Fibroblast of lung (primary cell): ENCODE measurements at regions not wholly inside any gene's neighbourhood (a gene's known extent, or its start where the extent isn't known, plus 50 kb on each side); places are given as distances from the start of the nearest gene placed in this dataset.

Source experiments
- DNase-seq, 2 donors: peaks; one replicate each; pipeline versions ENCODE4 v3.0.0 to v3.0.0-alpha.2; 2010; ENCODE audit warnings: low read depth in 2 of 2
- H2AFZ ChIP-seq: 2 replicates; pipeline ENCODE4 v1.5.1; 2012; ENCODE audit warnings: low read length, control low read depth, inconsistent platforms
- H3K27ac ChIP-seq: 2 replicates; pipeline ENCODE4 v1.5.1; 2011; ENCODE audit warnings: low read length, control low read depth; ENCODE audit not compliant: insufficient read depth
- H3K27me3 ChIP-seq: 2 replicates; pipeline ENCODE4 v1.5.1; 2011; ENCODE audit warnings: mild to moderate bottlenecking, low read length; ENCODE audit not compliant: control insufficient read depth, insufficient read depth
- H3K36me3 ChIP-seq: 2 replicates; pipeline ENCODE4 v1.5.1; 2011; ENCODE audit warnings: low read length; ENCODE audit not compliant: control insufficient read depth, insufficient read depth
- H3K4me1 ChIP-seq: 2 replicates; pipeline ENCODE4 v1.5.1; 2011; ENCODE audit warnings: low read length; ENCODE audit not compliant: control insufficient read depth, insufficient read depth; ENCODE audit errors: extremely low read depth
- H3K4me2 ChIP-seq: 2 replicates; pipeline ENCODE4 v1.5.1; 2011; ENCODE audit warnings: low read length, control low read depth; ENCODE audit not compliant: insufficient read depth; ENCODE audit errors: extremely low read depth
- H3K4me3 ChIP-seq, 4 experiments: fragments of 200-600 bp in 1 of 4; sonication (generic) in 1 of 4; replicated peaks in 1 of 4; 2 replicates each; pipeline ENCODE4 v1.5.1; 2011 to 2016; ENCODE audit warnings: low read length in 4 of 4, low read depth in 3 of 4, mild to moderate bottlenecking in 3 of 4, control low read depth in 2 of 4, inconsistent platforms in 1 of 4, mixed read lengths in 1 of 4; ENCODE audit not compliant: insufficient read depth in 1 of 4; ENCODE audit errors: control extremely low read depth in 1 of 4
- H3K79me2 ChIP-seq: 2 replicates; pipeline ENCODE4 v1.5.1; 2012; ENCODE audit warnings: mild to moderate bottlenecking, low read length, inconsistent platforms; ENCODE audit not compliant: control insufficient read depth, insufficient read depth
- H3K9ac ChIP-seq: 2 replicates; pipeline ENCODE4 v1.5.1; 2011; ENCODE audit warnings: mild to moderate bottlenecking, low read length, control low read depth; ENCODE audit not compliant: insufficient read depth
- H3K9me3 ChIP-seq: 2 replicates; pipeline ENCODE4 v1.5.1; 2012; ENCODE audit warnings: low read depth, low read length; ENCODE audit not compliant: control insufficient read depth, insufficient read depth
- H4K20me1 ChIP-seq: 2 replicates; pipeline ENCODE4 v1.5.1; 2011; ENCODE audit warnings: low read length; ENCODE audit not compliant: control insufficient read depth, insufficient read depth; ENCODE audit errors: extremely low read depth
- EZH2 ChIP-seq: IDR thresholded peaks from 2 replicates; pipeline ENCODE4 v1.5.1; 2012; ENCODE audit warnings: low read length, control low read depth, mild to moderate bottlenecking; ENCODE audit errors: missing control alignments
- TF ChIP-seq, protein P1 (sequence below), 2 donors: IDR thresholded peaks in 1 of 2; conservative IDR thresholded peaks in 1 of 2; 1 replicate in 1 of 2; 2 replicates in 1 of 2; pipeline ENCODE4 v1.5.1; 2011 to 2012; ENCODE audit warnings: low read length in 2 of 2, control low read depth in 1 of 2, inconsistent platforms in 1 of 2, low read depth in 1 of 2, mild to moderate bottlenecking in 1 of 2

DNA sequence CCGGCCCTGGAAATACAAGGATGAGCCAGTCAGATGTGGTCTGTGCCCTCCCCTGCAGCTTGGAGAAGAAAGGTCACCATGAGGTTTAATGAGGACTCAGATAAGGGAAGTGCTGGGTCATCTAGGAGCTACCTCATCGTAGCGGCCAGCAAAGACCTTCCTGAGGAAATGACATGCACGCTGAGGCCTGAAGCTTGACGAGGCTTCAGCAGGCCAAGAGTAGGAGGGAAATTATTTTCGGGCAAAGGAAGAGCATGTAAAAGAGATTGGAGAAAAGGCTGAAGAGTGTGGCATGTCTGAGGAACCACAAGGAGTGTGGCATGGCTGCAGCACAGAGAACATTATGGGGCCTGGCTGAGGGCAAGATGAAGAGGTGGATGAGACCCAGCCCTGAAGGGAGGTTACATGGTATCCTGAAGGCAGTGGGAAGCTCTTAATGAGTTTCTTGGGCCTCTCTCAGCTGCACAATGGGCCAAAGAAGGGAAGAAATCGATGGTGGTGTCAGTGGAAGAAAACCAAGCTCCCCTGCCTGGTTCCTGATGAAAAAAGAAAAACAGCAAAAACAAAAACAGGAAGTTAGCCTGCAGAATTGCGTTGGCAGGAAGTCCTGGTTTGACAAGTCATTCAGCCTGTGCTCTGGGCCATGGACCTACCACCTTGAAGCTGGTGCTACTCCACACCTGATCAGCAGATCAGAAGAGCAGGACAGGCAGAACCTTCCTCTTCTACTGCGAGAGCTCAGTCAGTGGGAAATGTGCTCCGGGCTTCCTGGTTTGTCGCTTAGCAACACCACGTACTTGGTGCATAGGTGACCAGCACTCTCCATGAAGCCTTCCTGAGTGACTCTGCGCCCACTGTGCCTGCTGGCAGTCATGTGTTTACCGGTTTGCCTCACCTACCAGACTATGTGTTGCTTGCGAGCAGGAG is 134.5 kb upstream of the KLF3 start:
- H3K9me3 ChIP-seq: no peaks in the 10 kb centered on the region
- no peaks in the 10 kb centered on the region for H3K27me3 ChIP-seq
- no peak overlapping the region for H2AFZ ChIP-seq
- H3K36me3 ChIP-seq: no peaks in the 10 kb centered on the region
- H3K4me1 ChIP-seq: no peaks in the 10 kb centered on the region
- H3K27ac ChIP-seq: no peak overlapping the region
- TF ChIP-seq, protein P1, sequence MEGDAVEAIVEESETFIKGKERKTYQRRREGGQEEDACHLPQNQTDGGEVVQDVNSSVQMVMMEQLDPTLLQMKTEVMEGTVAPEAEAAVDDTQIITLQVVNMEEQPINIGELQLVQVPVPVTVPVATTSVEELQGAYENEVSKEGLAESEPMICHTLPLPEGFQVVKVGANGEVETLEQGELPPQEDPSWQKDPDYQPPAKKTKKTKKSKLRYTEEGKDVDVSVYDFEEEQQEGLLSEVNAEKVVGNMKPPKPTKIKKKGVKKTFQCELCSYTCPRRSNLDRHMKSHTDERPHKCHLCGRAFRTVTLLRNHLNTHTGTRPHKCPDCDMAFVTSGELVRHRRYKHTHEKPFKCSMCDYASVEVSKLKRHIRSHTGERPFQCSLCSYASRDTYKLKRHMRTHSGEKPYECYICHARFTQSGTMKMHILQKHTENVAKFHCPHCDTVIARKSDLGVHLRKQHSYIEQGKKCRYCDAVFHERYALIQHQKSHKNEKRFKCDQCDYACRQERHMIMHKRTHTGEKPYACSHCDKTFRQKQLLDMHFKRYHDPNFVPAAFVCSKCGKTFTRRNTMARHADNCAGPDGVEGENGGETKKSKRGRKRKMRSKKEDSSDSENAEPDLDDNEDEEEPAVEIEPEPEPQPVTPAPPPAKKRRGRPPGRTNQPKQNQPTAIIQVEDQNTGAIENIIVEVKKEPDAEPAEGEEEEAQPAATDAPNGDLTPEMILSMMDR (conservative IDR thresholded peaks at IDR 0.05 in 1 of 2, IDR thresholded peaks at IDR 0.05 in 1 of 2; ENCODE audit: low read depth in 1 of 2, low read length in 2 of 2): no peak
- TF ChIP-seq EZH2: no peak
- no peak overlapping the region for H3K4me2 ChIP-seq
- DNase-seq: no peak
- no peak overlapping the region for H3K9ac ChIP-seq
- no peaks in the 10 kb centered on the region for H3K79me2 ChIP-seq
- H4K20me1 ChIP-seq: no peaks in the 10 kb centered on the region
- no peak overlapping the region for H3K4me3 ChIP-seq

DNA sequence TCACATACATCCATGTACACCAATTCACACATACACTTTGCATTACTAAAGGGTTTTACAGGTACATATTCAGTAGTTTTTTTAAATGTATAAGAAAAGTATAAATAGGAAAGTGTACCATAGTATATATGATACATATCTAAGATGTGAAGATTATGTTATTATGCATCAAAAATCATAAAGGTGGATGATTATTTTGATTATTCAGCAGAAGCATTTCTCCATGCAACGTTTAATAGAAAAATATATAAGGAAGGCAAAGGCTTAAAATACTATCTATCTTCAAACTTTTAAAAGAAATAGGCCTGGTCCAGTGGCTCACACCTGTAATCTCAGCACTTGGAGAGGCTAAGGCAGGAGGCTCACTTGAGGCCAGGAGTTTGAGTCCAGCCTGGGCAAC is 133.5 kb upstream of the KLF3 start:
- Histone ChIP-seq H3K4me1 (no peaks in the 10 kb centered on the region), H4K20me1 (no peaks in the 10 kb centered on the region), H3K9me3 (no peaks in the 10 kb centered on the region), H3K27ac (no peak overlapping the region), H3K27me3 (no peaks in the 10 kb centered on the region), H3K9ac (no peak overlapping the region), H3K4me3 (no peak overlapping the region), H3K36me3 (no peaks in the 10 kb centered on the region), H2AFZ (no peak overlapping the region), H3K4me2 (no peak overlapping the region), H3K79me2 (no peaks in the 10 kb centered on the region)
- TF ChIP-seq EZH2: no peak
- TF ChIP-seq, protein P1 (conservative IDR thresholded peaks at IDR 0.05 in 1 of 2, IDR thresholded peaks at IDR 0.05 in 1 of 2; ENCODE audit: low read depth in 1 of 2, low read length in 2 of 2): no peak
- no peak for DNase-seq

DNA sequence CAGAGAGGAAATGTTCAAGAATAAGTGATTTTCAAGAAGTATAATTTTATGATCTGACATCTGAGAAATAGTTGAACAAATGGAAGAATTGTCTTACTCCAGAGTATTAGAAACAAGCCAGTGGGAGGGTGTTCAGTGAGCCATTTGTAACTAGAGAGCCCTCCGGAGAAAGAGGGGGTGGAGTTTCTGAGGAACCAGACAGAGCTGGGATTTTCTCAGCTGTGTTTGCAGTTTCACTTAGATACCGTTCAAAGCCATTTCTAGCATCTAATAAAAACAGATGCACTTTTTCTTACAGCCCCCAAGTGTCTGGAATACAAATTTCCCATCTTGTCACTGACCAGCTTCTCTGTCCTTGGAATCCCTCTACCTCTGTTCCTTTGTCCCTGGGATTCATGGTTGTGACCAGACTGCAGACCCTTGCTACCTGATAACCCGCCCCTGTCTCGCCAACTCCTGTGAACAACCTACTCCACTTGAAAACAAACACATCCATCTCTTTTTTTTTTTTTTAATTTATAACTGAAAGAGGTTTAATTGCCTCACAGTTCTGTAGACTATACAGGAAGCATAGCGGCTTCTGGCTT is 132.8 kb upstream of the KLF3 start:
- H3K79me2 ChIP-seq: no peaks in the 10 kb centered on the region
- no peaks in the 10 kb centered on the region for H3K27me3 ChIP-seq
- peak; percentile 22 to 24 for DNase-seq
- no peak for TF ChIP-seq EZH2
- TF ChIP-seq, protein P1 (conservative IDR thresholded peaks at IDR 0.05 in 1 of 2, IDR thresholded peaks at IDR 0.05 in 1 of 2; ENCODE audit: low read depth in 1 of 2, low read length in 2 of 2): no peak
- no peak overlapping the region for H2AFZ ChIP-seq
- no peak overlapping the region for H3K4me3 ChIP-seq
- no peaks in the 10 kb centered on the region for H3K9me3 ChIP-seq
- H4K20me1 ChIP-seq: no peaks in the 10 kb centered on the region
- H3K27ac ChIP-seq: no peak overlapping the region
- no peak overlapping the region for H3K9ac ChIP-seq
- no peak overlapping the region for H3K4me2 ChIP-seq
- H3K36me3 ChIP-seq: no peaks in the 10 kb centered on the region
- H3K4me1 ChIP-seq: no peaks in the 10 kb centered on the region
